ENCODE measurements at regions not wholly inside any gene's neighbourhood (a gene's known extent, or its start where the extent isn't known, plus 50 kb on each side); places are given as distances from the start of the nearest gene placed in this dataset.
"Not testable (repeated sequence)": the region's sequence is repeated elsewhere in the genome, so short reads cannot be mapped to it uniquely, and the experiment has no call there.

DNA sequence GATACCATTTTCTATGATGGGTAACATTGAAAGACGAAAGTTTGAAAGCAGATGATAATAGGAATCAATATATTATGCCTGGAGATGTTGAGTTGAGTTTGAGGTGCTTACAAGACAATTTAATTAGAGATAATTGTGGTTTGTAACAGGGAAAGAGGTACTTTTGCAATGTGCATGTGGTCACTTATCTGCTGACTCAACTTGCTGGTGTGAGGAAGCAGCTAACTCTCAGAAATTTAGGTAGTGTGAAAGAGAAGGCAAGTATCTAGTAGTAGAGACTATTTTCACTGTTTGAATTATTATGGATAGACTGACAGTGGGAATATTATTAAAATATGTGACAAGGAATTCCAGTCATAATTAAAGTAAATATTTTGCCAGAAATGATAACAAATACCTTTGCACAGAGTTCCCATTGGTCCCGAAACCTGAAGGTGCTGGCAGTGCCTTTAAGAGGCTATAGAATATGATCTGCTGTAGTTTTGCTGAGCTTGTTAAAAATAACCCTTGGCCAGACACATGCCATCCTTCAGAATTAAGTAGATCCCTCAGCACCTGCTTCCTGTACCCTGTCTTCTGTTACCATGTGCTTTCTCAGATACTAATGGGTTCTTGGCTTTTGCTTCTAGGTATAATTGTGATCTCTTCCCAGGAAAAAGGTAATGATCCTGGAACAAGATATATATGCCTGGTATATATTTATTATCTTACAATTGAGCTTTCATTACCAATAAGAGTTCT lies 315.9 kb downstream of the BCHE start:
- DNase-seq (ENCODE audit: low read depth): no peak

DNA sequence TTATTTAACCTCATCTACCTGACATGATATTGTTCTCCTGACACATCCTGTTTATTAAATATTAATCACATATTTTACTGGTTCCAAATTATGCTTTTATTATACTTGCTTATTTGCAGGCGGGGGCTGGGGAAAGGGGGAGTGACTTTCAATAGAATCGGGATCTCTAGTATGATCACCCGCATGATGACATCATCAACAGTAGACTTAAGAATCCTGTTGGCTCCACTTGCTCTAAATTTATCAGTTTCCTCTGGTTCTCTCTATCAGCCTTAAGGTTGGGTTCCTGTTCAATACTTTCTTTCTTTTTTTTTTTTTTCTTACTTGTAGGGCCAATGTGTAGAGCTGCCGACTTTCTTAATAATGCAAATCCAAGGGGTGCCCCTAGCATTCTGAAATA lies 317.5 kb downstream of the BCHE start:
- no peak for DNase-seq (ENCODE audit: low read depth)

DNA sequence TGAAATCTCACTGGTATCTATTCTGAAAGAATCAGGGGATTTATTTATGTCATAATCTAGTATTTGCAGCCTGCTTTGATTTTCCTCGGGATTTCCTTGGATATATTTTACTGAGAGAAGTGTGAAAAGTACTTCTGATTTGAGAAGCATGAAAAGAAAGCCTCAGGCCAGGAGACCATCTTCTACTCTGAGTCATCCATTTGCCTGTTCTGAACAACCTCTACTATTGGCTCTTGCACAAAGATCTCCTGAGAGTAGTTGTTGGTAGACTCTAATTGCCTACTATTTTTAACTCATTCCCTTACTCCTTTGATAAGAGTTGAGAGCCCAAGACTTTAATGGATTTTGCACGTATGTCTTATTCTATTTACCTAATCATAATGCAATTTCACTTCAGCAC lies 318.9 kb downstream of the BCHE start:
- no peak for DNase-seq (ENCODE audit: low read depth)

DNA sequence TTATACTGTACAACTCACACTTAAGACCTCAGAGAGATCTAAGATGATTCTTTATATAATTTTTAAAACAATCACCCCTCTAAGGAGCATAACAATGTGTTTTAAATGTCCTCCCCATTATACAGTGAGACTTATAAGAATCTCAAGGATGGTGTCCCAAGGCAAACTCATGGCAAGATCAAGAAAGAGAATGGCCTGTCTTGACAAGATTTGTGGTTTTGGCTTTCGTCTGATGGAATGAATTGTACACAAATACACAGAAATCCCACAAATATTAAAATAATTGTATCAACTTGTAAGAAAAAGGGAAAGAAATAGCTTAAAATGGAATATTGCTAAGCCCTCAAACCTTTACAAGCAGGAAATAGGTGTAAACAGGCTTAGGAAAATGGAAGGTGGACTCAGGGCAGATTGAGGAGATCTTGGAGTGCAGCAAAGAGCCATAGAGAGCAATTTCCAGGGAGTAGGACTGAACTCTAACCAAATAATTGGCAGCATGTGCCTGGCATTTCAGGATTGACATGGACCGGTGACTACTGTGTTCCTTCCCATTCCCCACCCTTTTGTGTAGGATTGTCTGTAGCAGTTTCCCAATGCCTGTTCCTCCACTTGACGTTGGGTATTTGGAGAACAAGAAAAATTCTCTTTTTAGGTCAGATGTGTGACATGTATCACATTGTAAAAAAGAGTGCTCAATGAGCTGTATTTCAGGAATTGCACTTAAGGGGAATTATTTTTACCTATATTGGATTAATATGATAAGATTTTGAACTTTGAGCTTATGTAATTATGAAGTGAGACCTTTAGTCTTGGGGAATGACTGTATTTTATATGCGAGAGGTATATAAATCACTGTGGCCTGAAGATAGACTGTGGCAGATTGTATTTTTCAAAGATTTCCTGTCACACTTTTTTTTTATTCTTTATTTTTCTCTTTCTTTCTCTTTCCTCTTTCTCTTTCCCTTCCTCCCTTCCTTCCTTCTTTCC lies 317.8 kb upstream of the SLITRK3 start:
- DNase-seq (ENCODE audit: low read depth): no peak

DNA sequence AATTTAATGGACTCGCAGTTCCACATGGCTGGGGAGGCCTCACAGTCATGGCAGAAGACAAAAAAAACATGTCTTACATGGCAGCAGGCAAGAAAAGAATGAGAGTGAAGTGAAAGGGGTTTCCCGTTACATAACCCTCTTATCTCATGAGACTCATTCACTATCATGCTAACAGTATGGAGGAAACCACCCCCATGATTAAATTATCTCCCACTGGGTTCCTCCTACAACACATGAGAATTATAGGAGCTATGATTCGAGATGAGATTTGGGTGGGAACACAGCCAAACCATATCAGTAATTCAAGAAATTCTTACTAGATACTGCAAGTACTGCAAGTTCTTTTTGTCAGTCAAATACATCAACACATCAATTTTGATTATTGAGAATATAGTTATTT lies 311.4 kb upstream of the SLITRK3 start:
- no peak for DNase-seq (ENCODE audit: low read depth)

- no peak for DNase-seq (ENCODE audit: low read depth)
Observed at GRCh38 chr3:165507060-165507459, 310.9 kb upstream of the SLITRK3 start.

- no peak for DNase-seq (ENCODE audit: low read depth)
Observed at GRCh38 chr3:165505657-165506056, 309.5 kb upstream of the SLITRK3 start.

DNA sequence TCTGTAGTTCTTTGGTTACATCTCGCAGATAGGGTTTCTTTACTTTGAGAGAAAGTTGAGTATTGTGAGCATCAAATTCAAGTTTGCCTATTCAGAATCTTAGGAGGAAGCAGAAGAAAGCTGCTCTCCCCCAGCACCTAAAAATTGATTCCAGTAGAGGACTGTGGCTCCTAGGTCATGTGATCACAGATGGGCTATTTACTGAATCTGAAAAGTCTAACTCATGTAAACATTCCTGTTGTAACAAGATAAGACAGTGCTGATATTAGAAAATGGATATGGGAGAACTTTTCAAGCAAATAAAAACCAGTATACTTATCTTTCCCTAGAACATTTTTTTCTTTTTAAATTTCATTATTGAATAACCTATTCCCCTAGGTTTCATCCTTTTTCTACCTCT lies 308.4 kb upstream of the SLITRK3 start:
- no peak for DNase-seq (ENCODE audit: low read depth)

- no peak for DNase-seq (ENCODE audit: low read depth)
Observed at GRCh38 chr3:165503825-165504224, 307.6 kb upstream of the SLITRK3 start.

DNA sequence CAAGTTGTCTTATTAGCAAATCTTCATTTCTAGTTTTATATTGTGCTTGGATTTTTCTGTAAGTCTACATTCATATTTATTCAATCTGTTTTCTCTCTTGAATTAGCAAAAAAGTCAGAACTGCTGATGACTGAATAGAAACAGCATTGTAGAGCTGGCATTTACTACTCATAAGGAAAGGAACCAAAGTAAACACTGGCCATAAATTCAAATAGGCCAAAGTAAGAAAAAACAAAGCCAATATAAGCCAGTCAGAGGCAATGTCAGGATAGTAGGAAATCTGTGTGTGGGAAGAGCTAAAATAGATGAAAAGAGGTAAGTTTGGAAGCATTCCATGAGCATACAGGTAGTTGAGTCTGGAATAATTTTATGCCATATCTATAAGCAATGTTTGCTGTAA lies 307.2 kb upstream of the SLITRK3 start:
- DNase-seq (ENCODE audit: low read depth): no peak

DNA sequence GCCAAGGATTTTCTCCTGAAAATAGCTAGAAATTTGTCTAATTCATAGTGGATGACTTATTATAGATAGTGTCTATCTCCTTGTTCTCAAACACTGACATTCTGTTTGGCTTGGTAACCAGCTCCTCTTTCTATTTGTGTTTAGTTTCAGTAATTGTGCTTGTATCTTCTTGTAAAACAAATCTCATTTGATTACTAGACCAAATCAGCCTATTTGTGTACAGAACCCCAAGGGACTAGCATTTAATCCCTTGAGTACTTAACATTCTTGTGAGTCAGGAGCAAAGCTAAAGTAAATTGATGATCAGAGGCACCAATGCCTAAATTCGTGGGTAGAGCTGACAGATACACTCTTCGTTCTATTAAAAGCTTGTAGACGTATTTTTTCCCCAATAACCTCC lies 306.5 kb upstream of the SLITRK3 start:
- DNase-seq (ENCODE audit: low read depth): no peak

DNA sequence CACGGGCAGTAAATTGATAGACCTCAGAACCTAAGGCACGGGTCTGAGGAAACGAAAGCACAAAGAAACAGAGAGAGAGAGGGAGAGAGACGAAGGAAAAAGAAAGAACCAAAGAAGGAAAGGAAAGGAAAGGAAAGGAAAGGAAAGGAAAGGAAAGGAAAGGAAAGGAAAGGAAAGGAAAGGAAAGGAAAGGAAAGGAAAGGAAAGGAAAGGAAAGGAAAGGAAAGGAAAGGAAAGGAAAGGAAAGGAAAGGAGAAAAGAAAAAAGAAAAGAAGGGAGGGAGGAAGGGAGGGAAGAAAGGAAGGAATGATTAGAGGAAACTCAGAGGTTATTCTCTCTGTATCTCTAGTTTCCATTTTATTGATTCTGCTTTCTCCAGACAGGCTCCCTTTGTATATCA lies 302.6 kb upstream of the SLITRK3 start:
- not testable (repeated sequence) for DNase-seq (ENCODE audit: low read depth)

DNA sequence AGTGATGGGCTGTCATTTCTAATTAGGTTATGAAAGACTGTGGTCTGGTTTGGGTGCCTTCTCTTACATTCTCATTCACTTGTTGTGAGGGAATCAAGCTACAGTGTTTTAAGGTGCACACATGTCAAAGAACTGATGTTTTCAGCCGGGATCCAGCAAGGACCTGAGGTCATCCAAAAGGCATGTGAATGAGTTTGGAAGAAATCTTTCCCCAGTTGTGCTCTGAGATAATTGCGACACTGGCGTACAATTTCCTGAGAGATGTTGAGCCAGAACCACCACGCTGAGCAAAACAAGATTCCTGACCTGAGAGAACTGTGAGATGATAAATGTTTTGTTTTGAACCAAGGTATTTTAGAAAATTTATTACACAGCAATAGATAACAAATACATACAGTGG lies 295.3 kb upstream of the SLITRK3 start:
- no peak for DNase-seq (ENCODE audit: low read depth)

DNA sequence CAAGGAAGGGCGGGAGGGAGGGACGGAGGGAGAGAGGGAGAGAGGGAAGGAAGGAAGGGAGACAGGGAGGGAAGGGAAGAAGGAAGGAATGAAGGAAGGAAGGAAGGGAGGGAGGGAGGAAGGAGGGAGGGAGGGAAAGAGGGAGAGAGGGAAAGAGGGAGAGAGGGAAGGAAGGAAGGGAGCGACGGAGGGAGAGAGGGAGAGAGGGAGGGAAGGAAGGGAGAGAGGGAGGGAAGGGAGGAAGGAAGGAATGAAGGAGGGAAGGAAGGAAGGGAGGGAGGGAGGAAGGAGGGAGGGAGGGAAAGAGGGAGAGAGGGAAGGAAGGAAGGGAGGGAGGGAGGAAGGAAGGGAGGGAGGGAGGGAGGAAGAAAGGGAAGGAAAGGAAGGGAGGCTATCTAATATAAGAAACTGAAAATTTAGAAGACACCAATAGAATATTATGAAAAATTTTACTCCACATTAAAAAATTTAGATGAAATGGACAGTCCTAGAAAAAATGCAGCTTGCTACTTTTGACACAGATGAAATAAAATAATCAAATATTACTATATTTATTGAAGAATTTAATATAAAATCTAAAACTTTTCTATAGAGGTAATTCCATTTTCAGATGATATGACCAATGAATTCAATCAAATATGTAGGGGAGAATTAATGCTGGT lies 280.3 kb upstream of the SLITRK3 start:
- DNase-seq (ENCODE audit: low read depth): no peak

DNA sequence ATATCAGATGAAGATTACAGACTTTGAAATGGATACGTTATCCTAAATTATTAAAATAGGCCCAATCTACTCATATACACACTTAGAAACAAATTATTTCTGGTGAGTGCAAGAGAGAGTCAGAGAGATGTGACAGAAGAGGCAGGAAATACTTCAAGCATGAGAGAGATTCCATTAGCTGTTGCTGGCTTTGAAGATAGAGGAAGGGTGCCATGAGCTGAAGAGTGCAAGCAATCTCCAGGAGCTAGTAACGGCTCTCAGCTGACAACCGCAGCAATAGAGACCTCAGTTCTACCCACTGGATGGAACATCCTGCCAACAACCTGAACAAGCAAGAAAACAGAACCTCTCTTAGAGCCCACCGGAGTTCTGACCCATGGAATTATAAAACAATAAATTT lies 270.7 kb upstream of the SLITRK3 start:
- DNase-seq (ENCODE audit: low read depth): no peak

DNA sequence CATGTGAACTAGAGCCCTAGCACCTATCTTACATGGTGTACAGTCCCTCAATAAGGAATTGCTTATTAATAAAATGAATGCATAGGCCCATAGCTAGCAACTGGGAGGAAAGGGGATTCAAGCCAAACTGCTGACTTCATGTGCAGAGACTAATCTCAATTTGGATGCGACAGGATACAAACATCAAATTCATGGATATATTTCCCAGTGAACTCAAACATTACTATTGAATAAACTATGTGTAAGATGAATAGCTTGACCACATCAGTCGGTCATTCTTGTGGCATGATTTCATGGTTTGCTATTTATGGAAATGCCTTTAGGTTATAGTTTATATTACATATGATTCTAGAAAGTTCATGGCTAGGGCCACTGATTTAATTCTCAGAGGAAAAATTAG lies 268.6 kb upstream of the SLITRK3 start:
- no peak for DNase-seq (ENCODE audit: low read depth)

GRCh38 chr3:165463531-165463930 lies 267.3 kb upstream of the SLITRK3 start:
- no peak for DNase-seq (ENCODE audit: low read depth)

DNA sequence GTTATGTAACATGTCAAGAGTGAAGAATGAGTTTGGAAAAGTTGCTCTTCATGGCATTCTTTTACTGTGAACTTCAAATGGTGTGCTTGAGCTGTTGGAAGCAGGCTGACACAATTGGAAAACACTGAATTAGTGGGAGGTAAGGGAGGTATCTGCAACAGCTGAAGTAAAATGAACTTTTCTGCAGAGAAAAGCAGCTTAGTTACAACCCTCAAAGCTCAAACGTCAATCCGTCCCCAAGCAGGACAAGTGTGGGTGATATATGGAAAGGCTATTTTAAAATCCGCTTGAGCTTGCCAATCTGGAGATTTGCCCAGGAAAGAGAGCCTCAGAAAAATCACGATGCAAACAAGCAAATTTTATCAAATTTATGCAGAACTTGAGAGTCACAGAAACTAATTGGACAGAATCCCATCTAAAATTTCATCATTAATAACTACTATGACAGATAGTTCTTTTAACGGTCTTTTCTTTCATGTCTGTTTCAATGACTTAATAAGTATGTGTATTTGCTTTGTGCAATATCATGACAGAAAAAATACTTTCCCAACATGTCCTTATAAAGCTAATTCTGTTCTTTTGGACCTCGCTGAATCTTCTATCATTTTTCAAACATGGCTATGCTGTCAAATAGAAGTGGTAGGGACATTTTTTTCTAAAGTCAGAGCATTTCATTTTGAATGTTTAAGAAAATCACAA lies 266.6 kb upstream of the SLITRK3 start:
- no peak for DNase-seq (ENCODE audit: low read depth)

- no peak for DNase-seq (ENCODE audit: low read depth)
Observed at GRCh38 chr3:165459924-165460835, 264.0 kb upstream of the SLITRK3 start.

GRCh38 chr3:165459111-165459510 lies 262.9 kb upstream of the SLITRK3 start:
- DNase-seq (ENCODE audit: low read depth): no peak

- DNase-seq (ENCODE audit: low read depth): no peak
Observed at GRCh38 chr3:165457096-165457495, 260.9 kb upstream of the SLITRK3 start.

All from EH (cell line).